ENCODE measurements at regions not wholly inside any gene's neighbourhood (a gene's known extent, or its start where the extent isn't known, plus 50 kb on each side); places are given as distances from the start of the nearest gene placed in this dataset.

DNA sequence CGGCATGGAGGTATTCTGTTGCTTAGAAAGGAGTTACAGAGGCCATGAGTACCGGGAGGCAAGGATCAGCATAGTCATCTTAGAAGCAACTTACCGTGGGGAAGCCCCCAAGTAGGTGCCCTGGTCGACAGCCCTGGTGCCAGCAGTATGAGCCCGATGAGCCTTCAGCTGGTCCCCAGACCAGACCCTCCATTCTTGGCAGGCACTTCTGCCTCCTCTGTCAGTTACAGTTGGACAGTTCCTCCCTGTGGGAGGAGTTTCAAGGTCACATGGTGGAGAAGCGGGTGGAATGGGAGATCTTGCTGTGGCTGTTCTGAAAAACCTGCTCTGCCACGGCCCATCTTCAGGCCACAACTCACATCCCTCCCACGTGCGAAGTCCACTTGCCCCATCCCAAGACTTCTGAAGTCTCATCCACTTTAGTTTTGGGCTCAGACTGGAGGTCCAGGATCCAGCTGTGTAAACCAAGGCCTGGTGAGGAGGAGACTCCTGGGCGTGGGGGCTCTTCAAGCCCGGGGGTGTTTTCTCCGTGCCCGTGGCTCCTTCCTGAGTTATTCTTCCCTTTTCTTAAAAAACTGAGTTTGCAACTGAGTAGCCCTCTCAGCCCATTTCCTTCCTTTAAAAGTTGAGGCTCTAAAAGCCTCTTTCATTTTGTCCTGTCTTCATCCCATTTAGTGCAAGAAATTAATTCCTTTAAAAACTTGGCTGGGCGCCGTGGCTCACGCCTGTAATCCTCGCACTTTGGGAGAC lies 133.5 kb downstream of the SEC14L1 start:
- H3K36me3 Mint-ChIP-seq (ENCODE audit: low read depth) = no peaks in the 10 kb centered on the region
- TF ChIP-seq, protein P1, sequence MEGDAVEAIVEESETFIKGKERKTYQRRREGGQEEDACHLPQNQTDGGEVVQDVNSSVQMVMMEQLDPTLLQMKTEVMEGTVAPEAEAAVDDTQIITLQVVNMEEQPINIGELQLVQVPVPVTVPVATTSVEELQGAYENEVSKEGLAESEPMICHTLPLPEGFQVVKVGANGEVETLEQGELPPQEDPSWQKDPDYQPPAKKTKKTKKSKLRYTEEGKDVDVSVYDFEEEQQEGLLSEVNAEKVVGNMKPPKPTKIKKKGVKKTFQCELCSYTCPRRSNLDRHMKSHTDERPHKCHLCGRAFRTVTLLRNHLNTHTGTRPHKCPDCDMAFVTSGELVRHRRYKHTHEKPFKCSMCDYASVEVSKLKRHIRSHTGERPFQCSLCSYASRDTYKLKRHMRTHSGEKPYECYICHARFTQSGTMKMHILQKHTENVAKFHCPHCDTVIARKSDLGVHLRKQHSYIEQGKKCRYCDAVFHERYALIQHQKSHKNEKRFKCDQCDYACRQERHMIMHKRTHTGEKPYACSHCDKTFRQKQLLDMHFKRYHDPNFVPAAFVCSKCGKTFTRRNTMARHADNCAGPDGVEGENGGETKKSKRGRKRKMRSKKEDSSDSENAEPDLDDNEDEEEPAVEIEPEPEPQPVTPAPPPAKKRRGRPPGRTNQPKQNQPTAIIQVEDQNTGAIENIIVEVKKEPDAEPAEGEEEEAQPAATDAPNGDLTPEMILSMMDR (IDR thresholded peaks at IDR 0.05) = no peak
- peaks cover 8% of the 10 kb centered on the region for H3K27me3 Mint-ChIP-seq
- ATAC-seq (ENCODE audit: low read depth) (no peak), DNase-seq (no peak)
- H3K4me3 Mint-ChIP-seq = no peak overlapping the region
- POLR2A ChIA-PET = interaction anchor here (0.7 kb wide), 1 partner anchor 18 kb away, joined by 3 read pairs; no protein-coding TSS in a partner anchor
- H3K9me3 Mint-ChIP-seq = no peaks in the 10 kb centered on the region
- peaks cover 1% of the 10 kb centered on the region for H3K4me1 Mint-ChIP-seq
- intact Hi-C loops (cut with micrococcal nuclease) = no loop called here
- no peak overlapping the region for H3K27ac Mint-ChIP-seq
- CTCF ChIA-PET = no interaction called here

DNA sequence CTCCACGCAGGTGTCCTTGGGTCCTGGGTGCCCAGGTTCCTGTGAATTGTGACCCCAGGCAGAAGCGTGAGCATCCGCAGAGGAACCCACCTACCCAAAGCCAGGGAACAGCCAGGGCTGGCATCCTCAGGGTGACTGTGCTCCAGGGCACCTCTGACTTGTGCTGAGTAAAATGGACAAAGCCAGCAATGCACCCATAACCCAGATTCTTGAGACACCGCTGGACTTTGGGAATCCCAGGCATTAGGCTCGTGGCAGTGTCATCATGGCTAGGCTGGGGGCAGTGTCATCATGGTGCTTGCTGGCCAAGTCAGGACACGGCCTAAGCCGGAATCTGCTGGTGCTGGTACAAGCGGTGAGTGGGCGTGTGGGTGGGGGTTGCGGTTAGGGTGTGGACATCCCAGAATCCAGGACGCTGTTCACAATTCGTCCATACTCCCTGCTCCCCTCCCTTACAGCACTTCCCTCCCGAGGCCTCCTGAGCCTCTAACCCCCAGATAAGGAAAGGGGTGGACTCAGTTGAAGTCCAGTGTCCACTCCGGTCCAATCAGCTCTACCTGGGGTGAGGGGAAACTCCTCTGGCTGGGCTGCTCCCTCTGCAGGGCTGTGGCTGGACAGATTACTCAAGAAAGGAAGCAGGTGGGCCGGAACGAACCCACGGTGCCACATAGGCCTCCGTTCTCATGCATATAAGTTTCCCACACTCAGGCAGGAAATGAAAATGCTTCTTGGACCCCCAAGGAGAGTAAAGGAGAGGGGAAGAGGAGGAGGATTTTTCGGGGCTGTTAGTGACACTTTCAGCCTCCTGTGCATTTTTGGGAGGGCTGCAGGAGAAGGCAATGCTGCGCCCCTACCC lies 138.9 kb downstream of the SEC14L1 start:
- Mint-ChIP-seq H3K36me3 (ENCODE audit: low read depth) (peaks cover 3% of the 10 kb centered on the region), H3K4me3 (peak overlapping the region; percentile 81), H3K4me1 (peaks cover 24% of the 10 kb centered on the region), H3K9me3 (no peaks in the 10 kb centered on the region), H3K27ac (no peak overlapping the region), H3K27me3 (peaks cover 4% of the 10 kb centered on the region)
- ChIA-PET CTCF (interaction anchor here (0.9 to 1.9 kb wide), 4 partner anchors 43 to 215 kb away, joined by 4 to 7 read pairs (median 6); no protein-coding TSS in a partner anchor), POLR2A (no interaction called here)
- TF ChIP-seq, protein P1 (IDR thresholded peaks at IDR 0.05) = no peak
- DNase-seq (no peak), ATAC-seq (ENCODE audit: low read depth) (no peak)
- intact Hi-C loops (cut with micrococcal nuclease) = loop anchor here (2.0 to 5.0 kb wide), 3 partner anchors 93 to 161 kb away; no protein-coding TSS in a partner anchor

DNA sequence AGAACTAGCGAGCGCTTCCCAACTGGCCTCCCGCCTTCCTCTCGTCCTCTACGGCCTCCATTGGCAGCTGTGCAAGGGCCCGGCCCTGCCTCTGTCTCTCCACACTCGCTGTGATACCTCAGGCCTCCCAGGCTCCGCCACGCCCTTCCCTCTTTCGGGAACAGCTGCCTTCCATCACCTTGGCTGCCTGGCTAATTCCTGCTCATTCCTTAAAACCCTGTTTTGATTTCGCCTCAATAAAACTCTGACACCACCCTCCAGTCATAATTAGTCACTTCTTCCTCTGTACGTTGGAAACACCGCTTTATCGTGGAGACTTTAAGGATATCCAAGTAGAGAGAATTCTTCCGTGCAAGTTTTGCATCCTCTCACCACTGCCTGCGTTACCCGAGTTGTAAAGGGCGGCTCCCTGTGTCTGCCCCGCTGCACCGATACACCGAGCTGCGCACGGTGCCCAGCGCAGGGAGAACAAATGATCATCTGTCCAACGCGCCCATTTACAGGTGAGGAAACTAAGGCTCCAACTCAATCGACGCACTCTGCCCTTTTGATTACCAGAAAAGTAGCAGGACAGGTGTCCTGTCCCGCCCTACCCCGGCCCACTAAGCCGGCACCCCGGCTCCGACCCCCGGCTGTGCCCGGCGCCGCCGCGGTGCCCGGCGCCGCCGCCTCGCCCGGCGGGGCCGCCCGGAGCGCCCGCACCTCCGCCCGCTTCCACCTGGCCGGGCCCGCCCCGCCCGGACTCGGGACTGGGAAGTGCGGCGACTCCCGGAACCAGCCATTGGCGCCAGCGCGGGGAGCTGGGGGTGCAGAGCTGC lies 139.7 kb downstream of the SEC14L1 start:
- Mint-ChIP-seq H3K4me1 (peaks cover 24% of the 10 kb centered on the region), H3K9me3 (no peaks in the 10 kb centered on the region), H3K4me3 (peak overlapping the region; percentile 81), H3K27ac (peak overlapping the region; percentile 79), H3K36me3 (ENCODE audit: low read depth) (peaks cover 3% of the 10 kb centered on the region), H3K27me3 (peaks cover 4% of the 10 kb centered on the region)
- intact Hi-C loops (cut with micrococcal nuclease) = loop anchor here (1.0 to 5.0 kb wide), 5 partner anchors 45 to 215 kb away; no protein-coding TSS in a partner anchor
- no peak for DNase-seq
- ATAC-seq (ENCODE audit: low read depth) = no peak
- TF ChIP-seq, protein P1 (IDR thresholded peaks at IDR 0.05) = no peak
- POLR2A ChIA-PET = interaction anchor here (2.2 to 3.1 kb wide), 3 partner anchors 40 to 45 kb away, joined by 9 to 23 read pairs (median 10); no protein-coding TSS in a partner anchor
- CTCF ChIA-PET = interaction anchor here (0.6 to 1.9 kb wide), 5 partner anchors 42 to 214 kb away, joined by 3 to 7 read pairs (median 5); no protein-coding TSS in a partner anchor

DNA sequence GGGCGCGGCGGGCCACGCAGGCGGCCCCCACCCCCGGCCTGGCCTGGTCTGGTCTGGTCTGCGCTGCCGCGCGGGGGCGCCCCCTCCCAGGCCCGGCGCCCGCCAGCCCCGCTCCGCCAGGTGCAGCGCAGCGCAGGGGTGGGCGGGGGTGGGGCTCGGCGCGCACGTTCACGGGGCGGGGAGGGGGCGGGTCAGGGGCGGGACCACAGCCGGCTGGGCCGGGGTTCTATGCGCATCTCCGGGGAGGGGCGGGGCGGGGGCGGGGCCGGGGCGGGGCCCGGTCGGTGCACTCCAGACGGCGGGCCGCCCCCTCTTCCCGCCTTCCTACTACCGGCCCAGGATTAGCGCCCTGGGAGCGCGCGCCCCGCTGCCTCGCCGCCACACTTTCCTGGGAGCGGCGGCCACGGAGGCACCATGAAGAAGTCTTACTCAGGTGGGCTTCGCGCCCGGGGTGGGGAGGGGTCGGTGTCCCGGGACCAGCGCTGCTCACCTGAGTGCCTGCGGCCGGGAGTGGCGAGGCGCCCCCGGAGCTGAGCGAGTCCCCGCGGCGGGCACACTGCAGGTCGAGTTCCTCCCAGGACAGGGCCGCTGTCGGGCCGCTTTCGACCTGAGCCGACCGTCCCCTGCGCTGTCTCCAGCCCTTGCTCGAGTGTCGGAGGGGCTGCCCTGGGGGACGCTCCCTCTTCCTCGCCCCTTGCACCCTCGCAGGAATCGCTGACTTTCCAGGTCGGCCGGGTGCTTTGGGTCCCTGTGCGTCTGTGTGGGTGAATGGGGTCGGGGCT lies 140.5 kb downstream of the SEC14L1 start:
- peak; percentile 93 for ATAC-seq (ENCODE audit: low read depth)
- intact Hi-C loops (cut with micrococcal nuclease) = loop anchor here (1.0 to 5.0 kb wide), 5 partner anchors 44 to 214 kb away; no protein-coding TSS in a partner anchor
- ChIA-PET CTCF (interaction anchor here (0.6 to 1.9 kb wide), 6 partner anchors 41 to 218 kb away, joined by 3 to 7 read pairs (median 4); no protein-coding TSS in a partner anchor), POLR2A (interaction anchor here (2.2 to 3.1 kb wide), 3 partner anchors 39 to 44 kb away, joined by 9 to 23 read pairs (median 10); no protein-coding TSS in a partner anchor)
- Mint-ChIP-seq H3K36me3 (ENCODE audit: low read depth) (peaks cover 3% of the 10 kb centered on the region), H3K4me1 (peaks cover 30% of the 10 kb centered on the region), H3K27ac (peak overlapping the region; percentile 85), H3K4me3 (peak overlapping the region; percentile 82), H3K27me3 (peaks cover 4% of the 10 kb centered on the region), H3K9me3 (no peaks in the 10 kb centered on the region)
- peak; percentile 74 for DNase-seq
- TF ChIP-seq, protein P1 (IDR thresholded peaks at IDR 0.05) = no peak

Data from activated B cell treated with CpG ODN at 0.5 μM for 24 hours (primary cell).